ENCODE measurements at regions not wholly inside any gene's neighbourhood (a gene's known extent, or its start where the extent isn't known, plus 50 kb on each side); places are given as distances from the start of the nearest gene placed in this dataset.
"Not testable (repeated sequence)": the region's sequence is repeated elsewhere in the genome, so short reads cannot be mapped to it uniquely, and the experiment has no call there.

DNA sequence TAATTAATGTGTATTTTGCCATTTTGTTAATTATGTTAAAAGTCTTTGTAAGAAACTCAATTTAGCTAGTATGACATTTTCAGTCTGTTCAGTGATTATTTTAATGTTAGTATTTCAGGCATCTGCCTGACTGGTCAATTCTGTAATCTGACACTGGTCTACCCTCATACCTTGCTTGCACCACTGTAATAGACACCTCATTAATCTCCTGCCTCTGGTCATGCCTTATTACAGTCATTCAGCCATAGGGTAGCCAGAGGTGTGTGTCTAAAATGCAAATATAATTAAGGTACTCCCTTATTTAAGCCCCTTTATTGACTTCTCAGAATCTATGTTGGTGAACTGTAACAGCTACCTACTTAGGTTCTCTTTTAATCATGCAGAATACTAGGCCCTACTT is 861.1 kb upstream of the IGFBP7 start:
- Histone ChIP-seq H3K27ac (ENCODE audit: low read depth, low read length) (no peak overlapping the region), H4K20me1 (ENCODE audit: control insufficient read depth, insufficient read depth, low read depth, low read length) (no peaks in the 10 kb centered on the region), H3K36me3 (ENCODE audit: control insufficient read depth, low read length) (no peaks in the 10 kb centered on the region), H3K4me2 (ENCODE audit: low read length) (no peak overlapping the region), H3F3A (ENCODE audit: control insufficient read depth, insufficient read depth) (no peaks in the 10 kb centered on the region), H3K9me2 (replicated peaks; ENCODE audit: control insufficient read depth, low read length) (no peaks in the 10 kb centered on the region), H3K4me3 (ENCODE audit: low read length) (no peak overlapping the region), H3K9me3 (ENCODE audit: control insufficient read depth, insufficient read depth, low read length) (no peaks in the 10 kb centered on the region; the same call in 1 of the 2 replicates), H3K4me1 (ENCODE audit: control insufficient read depth, low read length) (no peaks in the 10 kb centered on the region), H3K79me2 (ENCODE audit: control insufficient read depth, low read length) (no peaks in the 10 kb centered on the region), H3K27me3 (ENCODE audit: control insufficient read depth, low read length) (no peaks in the 10 kb centered on the region)
- no peak for TF ChIP-seq EZH2phosphoT487 (IDR thresholded peaks at IDR 0.05; ENCODE audit: borderline replicate concordance, low read length)
- TF ChIP-seq, protein P1, sequence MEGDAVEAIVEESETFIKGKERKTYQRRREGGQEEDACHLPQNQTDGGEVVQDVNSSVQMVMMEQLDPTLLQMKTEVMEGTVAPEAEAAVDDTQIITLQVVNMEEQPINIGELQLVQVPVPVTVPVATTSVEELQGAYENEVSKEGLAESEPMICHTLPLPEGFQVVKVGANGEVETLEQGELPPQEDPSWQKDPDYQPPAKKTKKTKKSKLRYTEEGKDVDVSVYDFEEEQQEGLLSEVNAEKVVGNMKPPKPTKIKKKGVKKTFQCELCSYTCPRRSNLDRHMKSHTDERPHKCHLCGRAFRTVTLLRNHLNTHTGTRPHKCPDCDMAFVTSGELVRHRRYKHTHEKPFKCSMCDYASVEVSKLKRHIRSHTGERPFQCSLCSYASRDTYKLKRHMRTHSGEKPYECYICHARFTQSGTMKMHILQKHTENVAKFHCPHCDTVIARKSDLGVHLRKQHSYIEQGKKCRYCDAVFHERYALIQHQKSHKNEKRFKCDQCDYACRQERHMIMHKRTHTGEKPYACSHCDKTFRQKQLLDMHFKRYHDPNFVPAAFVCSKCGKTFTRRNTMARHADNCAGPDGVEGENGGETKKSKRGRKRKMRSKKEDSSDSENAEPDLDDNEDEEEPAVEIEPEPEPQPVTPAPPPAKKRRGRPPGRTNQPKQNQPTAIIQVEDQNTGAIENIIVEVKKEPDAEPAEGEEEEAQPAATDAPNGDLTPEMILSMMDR (IDR thresholded peaks at IDR 0.05; ENCODE audit: low read depth, low read length, poor library complexity, severe bottlenecking), result no peak

DNA sequence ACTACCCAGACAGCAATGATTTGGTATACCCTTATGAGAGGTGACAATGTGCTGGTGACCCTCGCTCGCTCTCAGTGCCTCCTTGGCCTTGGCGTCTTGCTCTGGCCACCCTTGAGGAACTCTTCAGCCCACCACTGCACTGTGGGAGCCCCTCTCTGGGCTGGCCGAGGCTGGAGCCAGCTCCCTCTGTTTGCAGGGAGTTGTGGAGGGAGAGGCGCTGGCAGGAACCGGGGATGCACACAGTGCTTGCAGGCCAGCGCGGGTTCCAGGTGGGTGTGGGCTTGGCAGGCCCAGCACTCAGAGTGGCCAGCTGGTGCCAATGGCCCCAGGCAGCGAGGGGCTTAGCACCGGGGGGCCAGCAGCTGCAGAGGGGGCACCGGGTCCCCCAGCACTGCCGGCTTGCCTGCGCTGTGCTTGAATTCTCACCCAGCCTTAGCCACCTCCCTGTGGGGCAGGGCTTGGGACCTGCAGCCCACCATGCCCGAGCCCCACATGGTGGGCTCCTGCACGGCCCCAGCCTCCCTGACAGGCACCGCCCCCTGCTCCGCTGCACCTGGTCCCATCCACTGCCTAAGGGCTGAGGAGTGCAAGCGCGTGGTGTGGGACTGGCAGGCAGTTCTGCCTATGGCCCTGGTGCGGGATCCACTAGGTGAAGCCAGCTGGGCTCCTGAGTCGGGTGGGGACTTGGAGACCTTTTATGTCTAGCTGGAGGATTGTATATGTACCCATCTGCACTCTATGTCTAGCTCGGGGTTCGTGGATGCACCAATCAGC is 857.0 kb upstream of the IGFBP7 start:
- no peaks in the 10 kb centered on the region for H3K9me2 ChIP-seq (replicated peaks; ENCODE audit: control insufficient read depth, low read length)
- H4K20me1 ChIP-seq (ENCODE audit: control insufficient read depth, insufficient read depth, low read depth, low read length), result no peaks in the 10 kb centered on the region
- no peaks in the 10 kb centered on the region for H3K79me2 ChIP-seq (ENCODE audit: control insufficient read depth, low read length)
- H3K9me3 ChIP-seq (ENCODE audit: control insufficient read depth, insufficient read depth, low read length), result no peaks in the 10 kb centered on the region; the same call in 1 of the 2 replicates
- no peaks in the 10 kb centered on the region for H3K27me3 ChIP-seq (ENCODE audit: control insufficient read depth, low read length)
- TF ChIP-seq, protein P1 (IDR thresholded peaks at IDR 0.05; ENCODE audit: low read depth, low read length, poor library complexity, severe bottlenecking), result no peak
- TF ChIP-seq EZH2phosphoT487 (IDR thresholded peaks at IDR 0.05; ENCODE audit: borderline replicate concordance, low read length), result no peak
- H3F3A ChIP-seq (ENCODE audit: control insufficient read depth, insufficient read depth), result no peaks in the 10 kb centered on the region
- H3K36me3 ChIP-seq (ENCODE audit: control insufficient read depth, low read length), result no peaks in the 10 kb centered on the region
- no peak overlapping the region for H3K27ac ChIP-seq (ENCODE audit: low read depth, low read length)
- H3K4me2 ChIP-seq (ENCODE audit: low read length), result no peak overlapping the region
- no peaks in the 10 kb centered on the region for H3K4me1 ChIP-seq (ENCODE audit: control insufficient read depth, low read length)
- H3K4me3 ChIP-seq (ENCODE audit: low read length), result no peak overlapping the region

DNA sequence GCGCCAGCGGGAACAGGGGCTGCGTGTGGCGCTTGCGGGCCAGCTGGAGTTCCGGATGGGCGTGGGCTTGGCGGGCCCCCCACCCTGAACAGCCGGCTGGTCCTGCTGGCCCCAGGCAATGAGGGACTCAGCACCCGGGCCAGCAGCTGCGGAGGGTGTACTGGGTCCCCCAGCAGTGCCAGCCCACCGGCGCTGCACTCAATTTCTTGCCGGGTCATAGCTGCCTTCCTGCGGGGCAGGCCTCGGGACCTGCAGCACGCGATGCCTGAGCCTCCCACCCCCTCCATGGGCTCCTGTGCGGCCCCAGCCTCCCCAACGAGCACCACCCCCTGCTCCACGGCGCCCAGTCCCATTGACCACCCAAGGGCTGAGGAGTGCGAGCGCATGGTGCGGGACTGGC is 855.2 kb upstream of the IGFBP7 start:
- H3K9me2 ChIP-seq (replicated peaks; ENCODE audit: control insufficient read depth, low read length); H3K27ac ChIP-seq (ENCODE audit: low read depth, low read length); H3K27me3 ChIP-seq (ENCODE audit: control insufficient read depth, low read length); H3K36me3 ChIP-seq (ENCODE audit: control insufficient read depth, low read length); H4K20me1 ChIP-seq (ENCODE audit: control insufficient read depth, insufficient read depth, low read depth, low read length); H3K4me3 ChIP-seq (ENCODE audit: low read length); H3K4me2 ChIP-seq (ENCODE audit: low read length); H3K79me2 ChIP-seq (ENCODE audit: control insufficient read depth, low read length); H3F3A ChIP-seq (ENCODE audit: control insufficient read depth, insufficient read depth); H3K9me3 ChIP-seq (ENCODE audit: control insufficient read depth, insufficient read depth, low read length); H3K4me1 ChIP-seq (ENCODE audit: control insufficient read depth, low read length): not testable (repeated sequence)

DNA sequence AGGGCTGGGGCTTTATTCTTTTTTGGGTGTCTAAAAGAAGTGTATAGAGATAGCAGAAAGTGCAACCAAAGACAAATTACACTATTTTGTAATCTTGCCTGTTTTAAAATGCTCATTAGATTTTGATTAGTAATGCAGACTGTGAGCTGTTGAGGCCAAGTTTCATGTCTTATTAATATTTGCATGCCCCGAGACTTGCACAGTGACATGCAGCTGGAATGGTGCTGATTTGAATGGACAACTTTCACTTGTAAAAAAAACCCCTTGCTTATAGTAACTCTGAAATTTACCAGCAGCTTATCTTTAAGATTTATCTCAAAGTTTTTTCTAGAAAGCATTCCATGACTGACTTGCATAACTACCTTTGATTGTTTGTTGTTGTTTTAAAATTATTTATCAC is 835.1 kb upstream of the IGFBP7 start:
- no peak for TF ChIP-seq EZH2phosphoT487 (IDR thresholded peaks at IDR 0.05; ENCODE audit: borderline replicate concordance, low read length)
- TF ChIP-seq, protein P1 (IDR thresholded peaks at IDR 0.05; ENCODE audit: low read depth, low read length, poor library complexity, severe bottlenecking), result no peak
- no peak overlapping the region for H3K4me2 ChIP-seq (ENCODE audit: low read length)
- H3K4me1 ChIP-seq (ENCODE audit: control insufficient read depth, low read length), result no peaks in the 10 kb centered on the region
- H3F3A ChIP-seq (ENCODE audit: control insufficient read depth, insufficient read depth), result no peaks in the 10 kb centered on the region
- H3K27ac ChIP-seq (ENCODE audit: low read depth, low read length), result no peak overlapping the region
- H3K27me3 ChIP-seq (ENCODE audit: control insufficient read depth, low read length), result no peaks in the 10 kb centered on the region
- H4K20me1 ChIP-seq (ENCODE audit: control insufficient read depth, insufficient read depth, low read depth, low read length), result no peaks in the 10 kb centered on the region
- no peaks in the 10 kb centered on the region for H3K9me2 ChIP-seq (replicated peaks; ENCODE audit: control insufficient read depth, low read length)
- H3K9me3 ChIP-seq (ENCODE audit: control insufficient read depth, insufficient read depth, low read length), result no peaks in the 10 kb centered on the region
- H3K79me2 ChIP-seq (ENCODE audit: control insufficient read depth, low read length), result no peaks in the 10 kb centered on the region
- no peaks in the 10 kb centered on the region for H3K36me3 ChIP-seq (ENCODE audit: control insufficient read depth, low read length)
- H3K4me3 ChIP-seq (ENCODE audit: low read length), result no peak overlapping the region

Data from DOHH2 (cell line).